Naive thymus-derived CD8-positive, alpha-beta T cell (primary cell): ENCODE measurements at regions not wholly inside any gene's neighbourhood (a gene's known extent, or its start where the extent isn't known, plus 50 kb on each side); places are given as distances from the start of the nearest gene placed in this dataset.
"Not testable (repeated sequence)": the region's sequence is repeated elsewhere in the genome, so short reads cannot be mapped to it uniquely, and the experiment has no call there.

Experiments used
- ATAC-seq, 2 donors: fragments of 150-1000 bp; cut with Tn5 transposase in 1 of 2; sonication (Bioruptor Pico), chemical (Tn5 transposase) in 1 of 2; 1 replicate in 1 of 2; 2 replicates in 1 of 2; pipeline ENCODE4 v1.10.0; 2021; ENCODE audit warnings: mild to moderate bottlenecking in 2 of 2, moderate library complexity in 2 of 2
- POLR2A ChIA-PET: fragments of 350-600 bp; sonication (Branson Sonifier 250); formaldehyde crosslinking; loops from one replicate; lab custom pipeline; 2021; ENCODE audit warnings: antibody characterized with exemption; lab: Charles Lee
- DNase-seq, 10 donors: peaks; one replicate each; pipeline versions ENCODE4 v3.0.0 to v3.0.0-alpha.2; 2020 to 2022
- H3K27ac Mint-ChIP-seq, 10 donors: one replicate each; pipeline ENCODE4 v1.8.0; 2020 to 2022; ENCODE audit warnings: mild to moderate bottlenecking in 10 of 10, mixed read lengths in 10 of 10, moderate library complexity in 4 of 10, inconsistent platforms in 1 of 10
- H3K27me3 Mint-ChIP-seq, 5 donors: one replicate each; pipeline ENCODE4 v1.8.0; 2021 to 2022; ENCODE audit warnings: mixed read lengths in 5 of 5
- H3K36me3 Mint-ChIP-seq, 3 donors: one replicate each; pipeline ENCODE4 v1.8.0; 2020 to 2022; ENCODE audit warnings: mixed read lengths in 3 of 3, mild to moderate bottlenecking in 2 of 3, inconsistent platforms in 1 of 3
- H3K4me1 Mint-ChIP-seq, 4 donors: one replicate each; pipeline ENCODE4 v1.8.0; 2021 to 2022; ENCODE audit warnings: mixed read lengths in 4 of 4
- H3K4me3 Mint-ChIP-seq, 10 donors: one replicate each; pipeline ENCODE4 v1.8.0; 2020 to 2022; ENCODE audit warnings: mild to moderate bottlenecking in 10 of 10, mixed read lengths in 10 of 10, moderate library complexity in 6 of 10, inconsistent platforms in 1 of 10
- H3K9me3 Mint-ChIP-seq, 9 donors: one replicate each; pipeline ENCODE4 v1.8.0; 2020 to 2022; ENCODE audit warnings: mixed read lengths in 9 of 9, mild to moderate bottlenecking in 3 of 9, inconsistent platforms in 1 of 9, moderate library complexity in 1 of 9

GRCh38 chr2:225763711-225764110 is 364.2 kb downstream of the NYAP2 start:
- Mint-ChIP-seq H3K27ac (no peak overlapping the region), H3K4me1 (no peaks in the 10 kb centered on the region), H3K27me3 (peaks cover 0 to 4% (median 0%) of the 10 kb centered on the region in 5 donors), H3K4me3 (no peak overlapping the region), H3K9me3 (no peaks in the 10 kb centered on the region), H3K36me3 (no peaks in the 10 kb centered on the region)
- POLR2A ChIA-PET, result no interaction called here
- no peak for ATAC-seq
- DNase-seq, result no peak

- Mint-ChIP-seq H3K36me3 (no peaks in the 10 kb centered on the region), H3K27ac (no peak overlapping the region), H3K4me3 (no peak overlapping the region), H3K4me1 (no peaks in the 10 kb centered on the region), H3K9me3 (no peaks in the 10 kb centered on the region), H3K27me3 (peaks cover 0 to 4% (median 0%) of the 10 kb centered on the region in 5 donors)
- POLR2A ChIA-PET, result no interaction called here
- DNase-seq (no peak), ATAC-seq (no peak)
These were observed 361.9 kb downstream of the NYAP2 start for GRCh38 chr2:225761396-225761795.

- Mint-ChIP-seq H3K4me1 (no peaks in the 10 kb centered on the region), H3K36me3 (no peaks in the 10 kb centered on the region), H3K27me3 (peaks cover 0 to 4% (median 0%) of the 10 kb centered on the region in 5 donors), H3K4me3 (no peak overlapping the region), H3K27ac (no peak overlapping the region), H3K9me3 (no peaks in the 10 kb centered on the region)
- no peak for ATAC-seq
- POLR2A ChIA-PET, result no interaction called here
- DNase-seq, result no peak
These were observed 357.7 kb downstream of the NYAP2 start for GRCh38 chr2:225757248-225757647.

- POLR2A ChIA-PET, result no interaction called here
- ATAC-seq (no peak), DNase-seq (no peak)
- Mint-ChIP-seq H3K9me3 (no peaks in the 10 kb centered on the region), H3K27ac (no peak overlapping the region), H3K27me3 (peaks cover 0 to 4% (median 0%) of the 10 kb centered on the region in 5 donors), H3K4me3 (no peak overlapping the region), H3K36me3 (no peaks in the 10 kb centered on the region), H3K4me1 (no peaks in the 10 kb centered on the region)
These were observed 356.7 kb downstream of the NYAP2 start for GRCh38 chr2:225756198-225756597.

GRCh38 chr2:225748609-225749008 is 349.1 kb downstream of the NYAP2 start:
- Mint-ChIP-seq H3K27ac (no peak overlapping the region), H3K4me1 (no peaks in the 10 kb centered on the region), H3K36me3 (peaks cover 0 to 5% (median 0%) of the 10 kb centered on the region in 3 donors), H3K9me3 (peaks cover 0 to 7% (median 0%) of the 10 kb centered on the region in 9 donors), H3K27me3 (peaks cover 0 to 6% (median 2%) of the 10 kb centered on the region in 5 donors), H3K4me3 (no peak overlapping the region)
- no peak for DNase-seq
- ATAC-seq, result no peak
- POLR2A ChIA-PET, result no interaction called here

- Mint-ChIP-seq H3K27me3 (peaks cover 0 to 17% (median 7%) of the 10 kb centered on the region in 5 donors), H3K9me3 (peaks cover 0 to 11% (median 0%) of the 10 kb centered on the region in 9 donors)
- DNase-seq, H3K4me1 Mint-ChIP-seq, H3K4me3 Mint-ChIP-seq, H3K27ac Mint-ChIP-seq, H3K36me3 Mint-ChIP-seq, ATAC-seq, POLR2A ChIA-PET: not testable (repeated sequence)
These were observed 344.5 kb downstream of the NYAP2 start for GRCh38 chr2:225743996-225744395.

GRCh38 chr2:225742487-225742886 is 343.0 kb downstream of the NYAP2 start:
- Mint-ChIP-seq H3K9me3 (peaks cover 0 to 11% (median 0%) of the 10 kb centered on the region in 9 donors), H3K36me3 (peaks cover 0 to 5% (median 0%) of the 10 kb centered on the region in 3 donors), H3K27me3 (peaks cover 0 to 22% (median 7%) of the 10 kb centered on the region in 5 donors), H3K4me1 (no peaks in the 10 kb centered on the region), H3K4me3 (no peak overlapping the region), H3K27ac (no peak overlapping the region)
- POLR2A ChIA-PET, result no interaction called here
- DNase-seq, result no peak
- ATAC-seq, result no peak

DNA sequence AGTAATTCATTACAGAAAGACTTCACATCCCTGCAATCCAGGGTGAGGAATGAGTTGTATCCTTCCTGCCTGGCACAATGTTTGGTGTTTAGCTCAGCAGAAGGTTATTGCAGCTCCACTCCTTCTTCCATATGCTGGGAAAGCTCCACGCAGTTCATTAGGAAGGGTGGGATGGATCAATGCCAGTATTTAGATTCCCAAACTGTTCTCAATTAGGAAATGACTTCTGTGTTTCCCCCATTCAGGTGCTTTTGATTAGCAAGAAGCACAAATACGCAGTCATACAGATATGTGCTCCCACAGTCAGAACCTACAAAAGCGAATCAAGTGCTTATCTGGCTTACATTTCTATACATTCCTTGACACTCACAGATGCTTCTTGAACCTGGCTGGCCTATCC is 340.6 kb downstream of the NYAP2 start:
- no peaks in the 10 kb centered on the region for H3K36me3 Mint-ChIP-seq
- H3K4me3 Mint-ChIP-seq, result no peak overlapping the region
- H3K4me1 Mint-ChIP-seq, result no peaks in the 10 kb centered on the region
- POLR2A ChIA-PET, result no interaction called here
- no peak for ATAC-seq
- DNase-seq, result no peak
- no peak overlapping the region for H3K27ac Mint-ChIP-seq
- peaks cover 0 to 4% (median 0%) of the 10 kb centered on the region in 9 donors for H3K9me3 Mint-ChIP-seq
- H3K27me3 Mint-ChIP-seq, result peaks cover 0 to 22% (median 5%) of the 10 kb centered on the region in 5 donors

GRCh38 chr2:225739328-225739727 is 339.8 kb downstream of the NYAP2 start:
- POLR2A ChIA-PET, result no interaction called here
- no peak overlapping the region for H3K4me3 Mint-ChIP-seq
- no peak overlapping the region for H3K27ac Mint-ChIP-seq
- peaks cover under 1 to 26% (median 10%) of the 10 kb centered on the region in 5 donors for H3K27me3 Mint-ChIP-seq
- DNase-seq (no peak), ATAC-seq (no peak)
- H3K36me3 Mint-ChIP-seq, result no peaks in the 10 kb centered on the region
- H3K9me3 Mint-ChIP-seq, result peaks cover 0 to 4% (median 0%) of the 10 kb centered on the region in 9 donors
- no peaks in the 10 kb centered on the region for H3K4me1 Mint-ChIP-seq

GRCh38 chr2:225738735-225739134 is 339.2 kb downstream of the NYAP2 start:
- ATAC-seq (no peak), DNase-seq (no peak)
- H3K36me3 Mint-ChIP-seq, result no peaks in the 10 kb centered on the region
- H3K4me3 Mint-ChIP-seq, result no peak overlapping the region
- no peaks in the 10 kb centered on the region for H3K4me1 Mint-ChIP-seq
- no peak overlapping the region for H3K27ac Mint-ChIP-seq
- peaks cover 2 to 30% (median 11%) of the 10 kb centered on the region in 5 donors for H3K27me3 Mint-ChIP-seq
- peaks cover 0 to 4% (median 0%) of the 10 kb centered on the region in 9 donors for H3K9me3 Mint-ChIP-seq
- POLR2A ChIA-PET, result no interaction called here

DNA sequence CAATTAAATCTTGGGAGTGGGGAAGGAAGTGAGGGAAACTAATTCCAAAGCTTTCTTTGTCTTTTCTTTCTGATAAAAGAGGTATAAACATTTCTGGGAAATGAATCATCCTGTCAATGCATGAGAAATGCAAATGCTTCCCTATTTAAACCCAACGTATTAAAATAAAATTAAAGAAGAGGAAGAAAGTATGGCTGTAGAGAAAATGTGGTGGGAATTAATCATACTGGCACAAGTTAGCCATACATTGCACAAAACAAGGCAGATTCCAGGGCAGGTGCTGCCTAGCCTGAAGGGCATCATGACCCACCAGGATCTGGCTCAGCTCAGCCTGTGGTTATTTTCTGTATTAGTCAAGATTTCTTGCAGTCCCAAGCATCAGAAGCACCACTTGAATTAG is 338.0 kb downstream of the NYAP2 start:
- ATAC-seq (no peak), DNase-seq (no peak)
- Mint-ChIP-seq H3K9me3 (no peaks in the 10 kb centered on the region), H3K27ac (no peak overlapping the region), H3K4me1 (no peaks in the 10 kb centered on the region), H3K36me3 (no peaks in the 10 kb centered on the region), H3K4me3 (no peak overlapping the region), H3K27me3 (peaks cover 2 to 28% (median 11%) of the 10 kb centered on the region in 5 donors)
- POLR2A ChIA-PET, result no interaction called here

DNA sequence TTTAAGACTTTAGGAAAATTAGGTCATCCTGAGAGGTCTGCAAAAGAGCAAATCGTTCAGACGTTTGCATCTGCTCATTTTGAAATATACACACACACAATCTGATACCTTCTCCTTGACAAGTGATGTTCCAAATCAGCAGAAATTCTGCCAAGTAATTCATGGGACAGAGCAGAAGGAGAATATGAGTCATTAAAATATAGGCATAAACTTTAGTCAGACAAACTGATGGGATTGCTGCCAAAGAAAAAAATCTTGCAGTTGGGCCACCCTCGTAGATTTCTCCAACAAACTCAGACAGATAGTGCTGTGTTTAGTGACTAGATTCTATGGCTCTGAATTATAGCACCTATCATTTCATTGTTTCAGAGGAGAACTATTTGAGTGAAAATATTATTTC is 336.3 kb downstream of the NYAP2 start:
- DNase-seq (no peak), ATAC-seq (no peak)
- Mint-ChIP-seq H3K27me3 (peaks cover 4 to 36% (median 18%) of the 10 kb centered on the region in 5 donors), H3K27ac (no peak overlapping the region), H3K4me3 (no peak overlapping the region), H3K4me1 (no peaks in the 10 kb centered on the region), H3K9me3 (peaks cover 0 to 3% (median 0%) of the 10 kb centered on the region in 9 donors), H3K36me3 (no peaks in the 10 kb centered on the region)
- POLR2A ChIA-PET, result no interaction called here

DNA sequence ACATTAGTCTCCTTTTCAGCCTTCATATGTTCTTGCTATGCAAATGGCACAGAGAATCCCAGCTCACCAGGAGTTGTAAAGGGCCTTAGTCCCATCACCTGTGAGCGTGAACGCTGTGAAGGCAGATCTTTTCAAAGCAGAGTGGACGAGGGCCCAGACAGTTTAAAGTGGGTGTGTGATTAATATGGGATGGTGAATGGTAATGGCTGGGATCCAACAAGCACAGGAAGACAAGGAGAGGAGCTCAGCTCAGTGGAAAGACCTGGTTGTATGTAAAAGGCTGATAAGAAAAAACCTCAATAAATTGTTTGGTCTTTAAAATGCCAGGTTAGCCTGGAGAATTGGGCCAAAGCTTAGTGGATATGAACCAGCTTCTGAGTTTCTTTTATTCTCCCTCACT is 326.2 kb downstream of the NYAP2 start:
- ATAC-seq (no peak), DNase-seq (no peak)
- Mint-ChIP-seq H3K27ac (no peak overlapping the region), H3K9me3 (no peaks in the 10 kb centered on the region), H3K36me3 (no peaks in the 10 kb centered on the region), H3K4me3 (no peak overlapping the region), H3K4me1 (no peaks in the 10 kb centered on the region), H3K27me3 (peaks cover 1 to 11% (median 6%) of the 10 kb centered on the region in 5 donors)
- POLR2A ChIA-PET, result no interaction called here
